ENCODE measurements at regions not wholly inside any gene's neighbourhood (a gene's known extent, or its start where the extent isn't known, plus 50 kb on each side); places are given as distances from the start of the nearest gene placed in this dataset.

DNA sequence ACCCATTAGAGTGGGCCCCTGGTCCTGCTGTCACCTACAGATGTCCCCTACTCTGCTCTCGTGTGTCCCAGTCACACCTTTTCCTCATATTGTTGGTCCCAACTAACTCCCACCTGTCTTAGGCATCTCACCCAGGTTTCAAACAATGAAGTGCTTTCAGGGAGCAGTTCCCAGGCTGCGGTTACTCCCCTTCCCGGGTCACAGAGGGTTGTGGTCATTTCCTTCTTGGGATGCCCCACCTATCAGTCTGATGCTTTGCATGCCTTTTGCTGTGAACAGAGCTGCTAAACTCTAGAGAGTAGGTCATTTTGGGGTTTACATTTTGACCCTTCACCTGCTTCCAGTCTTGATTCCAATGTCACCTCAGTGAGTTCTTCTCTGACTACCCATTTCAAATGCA is 181.6 kb downstream of the CDC5L start:
- no peaks in the 10 kb centered on the region for H3K4me1 Mint-ChIP-seq

DNA sequence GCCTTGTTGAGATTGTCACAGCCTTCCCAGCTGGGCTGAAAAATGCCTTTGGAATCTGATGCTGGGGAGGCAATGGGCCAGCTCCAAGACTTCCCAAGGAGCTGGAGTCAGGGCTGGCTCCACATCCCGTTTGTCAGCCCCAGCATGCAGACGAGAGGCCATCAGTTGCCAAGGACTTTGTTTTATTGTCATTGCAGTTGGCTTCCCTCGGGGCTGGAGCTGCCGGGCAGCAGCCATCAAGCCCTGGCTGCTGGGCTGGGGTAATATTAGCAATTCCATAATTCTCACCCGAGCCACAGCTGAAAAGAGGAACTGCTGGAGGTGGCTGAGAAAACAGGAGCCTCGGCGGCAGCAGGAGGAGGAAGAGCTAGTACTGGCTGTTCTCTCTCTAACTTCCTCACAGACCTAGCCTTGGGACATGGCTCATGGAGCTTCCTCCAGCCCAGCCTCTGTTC is 182.5 kb downstream of the CDC5L start:
- Mint-ChIP-seq H3K4me3 (no peak overlapping the region), H3K27me3 (peaks cover 24% of the 10 kb centered on the region), H3K9me3 (no peaks in the 10 kb centered on the region), H3K4me1 (no peaks in the 10 kb centered on the region), H3K36me3 (ENCODE audit: insufficient read depth) (peaks cover 2% of the 10 kb centered on the region), H3K27ac (ENCODE audit: low read depth) (no peak overlapping the region)
- DNase-seq (ENCODE audit: low spot score in 2 of 2) (no peak), ATAC-seq (replicated peaks; ENCODE audit: extremely low read depth, poor library complexity, severe bottlenecking) (no peak)

More for the DNA sequence above, 181.6 kb downstream of the CDC5L start:
- H3K9me3 Mint-ChIP-seq, result no peaks in the 10 kb centered on the region
- no peak overlapping the region for H3K27ac Mint-ChIP-seq (ENCODE audit: low read depth)
- no peak overlapping the region for H3K4me3 Mint-ChIP-seq
- H3K36me3 Mint-ChIP-seq (ENCODE audit: insufficient read depth), result peaks cover 2% of the 10 kb centered on the region
- no peak for ATAC-seq (replicated peaks; ENCODE audit: extremely low read depth, poor library complexity, severe bottlenecking)
- peaks cover 24% of the 10 kb centered on the region for H3K27me3 Mint-ChIP-seq
- DNase-seq (ENCODE audit: low spot score in 2 of 2), result no peak

GRCh38 chr6:44571510-44571909 is 184.0 kb downstream of the CDC5L start:
- H3K9me3 Mint-ChIP-seq, result no peaks in the 10 kb centered on the region
- no peak overlapping the region for H3K27ac Mint-ChIP-seq (ENCODE audit: low read depth)
- peaks cover 2% of the 10 kb centered on the region for H3K36me3 Mint-ChIP-seq (ENCODE audit: insufficient read depth)
- H3K4me3 Mint-ChIP-seq, result no peak overlapping the region
- ATAC-seq (replicated peaks; ENCODE audit: extremely low read depth, poor library complexity, severe bottlenecking) (no peak), DNase-seq (ENCODE audit: low spot score in 2 of 2) (no peak)
- H3K27me3 Mint-ChIP-seq, result peaks cover 24% of the 10 kb centered on the region
- H3K4me1 Mint-ChIP-seq, result no peaks in the 10 kb centered on the region

- Mint-ChIP-seq H3K4me3 (no peak overlapping the region), H3K27me3 (peaks cover 26% of the 10 kb centered on the region), H3K36me3 (ENCODE audit: insufficient read depth) (peaks cover 2% of the 10 kb centered on the region), H3K27ac (ENCODE audit: low read depth) (no peak overlapping the region), H3K9me3 (no peaks in the 10 kb centered on the region), H3K4me1 (no peaks in the 10 kb centered on the region)
- ATAC-seq (replicated peaks; ENCODE audit: extremely low read depth, poor library complexity, severe bottlenecking) (no peak), DNase-seq (ENCODE audit: low spot score in 2 of 2) (no peak)
These were observed 184.8 kb downstream of the CDC5L start for GRCh38 chr6:44572346-44572745.

- Mint-ChIP-seq H3K9me3 (no peaks in the 10 kb centered on the region), H3K4me1 (no peaks in the 10 kb centered on the region), H3K36me3 (ENCODE audit: insufficient read depth) (no peaks in the 10 kb centered on the region), H3K4me3 (no peak overlapping the region), H3K27ac (ENCODE audit: low read depth) (no peak overlapping the region), H3K27me3 (peaks cover 33% of the 10 kb centered on the region)
- ATAC-seq (replicated peaks; ENCODE audit: extremely low read depth, poor library complexity, severe bottlenecking) (no peak), DNase-seq (ENCODE audit: low spot score in 2 of 2) (no peak)
These were observed 188.1 kb downstream of the CDC5L start for GRCh38 chr6:44575644-44576043.

DNA sequence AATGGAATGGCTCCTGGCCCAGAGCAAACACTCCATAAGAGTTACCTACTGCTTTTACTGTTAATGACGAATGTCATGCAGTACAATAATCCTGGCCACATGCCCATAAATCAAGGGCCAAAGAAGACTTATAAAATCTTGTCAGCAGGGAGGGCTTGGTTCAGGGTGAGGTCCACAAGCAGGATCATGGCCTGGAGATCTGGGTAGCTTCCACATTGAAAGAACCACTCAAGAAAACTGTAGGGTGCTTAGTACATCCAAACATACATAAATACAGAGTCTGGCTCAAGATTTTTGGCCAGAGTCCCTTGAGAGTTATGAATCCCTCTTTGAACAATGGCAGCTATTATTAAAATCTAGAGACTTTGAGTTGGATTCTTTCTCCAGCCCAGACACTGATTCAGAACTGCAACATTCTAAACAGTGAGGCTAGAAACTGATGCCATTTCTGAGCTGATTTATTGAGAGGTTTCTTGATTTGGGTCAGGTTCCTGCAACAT is 188.7 kb downstream of the CDC5L start:
- H3K4me1 Mint-ChIP-seq, result no peaks in the 10 kb centered on the region
- H3K27me3 Mint-ChIP-seq, result peaks cover 28% of the 10 kb centered on the region
- ATAC-seq (replicated peaks; ENCODE audit: extremely low read depth, poor library complexity, severe bottlenecking) (no peak), DNase-seq (ENCODE audit: low spot score in 2 of 2) (no peak)
- H3K4me3 Mint-ChIP-seq, result no peak overlapping the region
- H3K27ac Mint-ChIP-seq (ENCODE audit: low read depth), result no peak overlapping the region
- H3K36me3 Mint-ChIP-seq (ENCODE audit: insufficient read depth), result no peaks in the 10 kb centered on the region
- no peaks in the 10 kb centered on the region for H3K9me3 Mint-ChIP-seq

- Mint-ChIP-seq H3K4me3 (no peak overlapping the region), H3K27ac (ENCODE audit: low read depth) (no peak overlapping the region), H3K36me3 (ENCODE audit: insufficient read depth) (no peaks in the 10 kb centered on the region), H3K9me3 (peaks cover 6% of the 10 kb centered on the region), H3K27me3 (peaks cover 11% of the 10 kb centered on the region), H3K4me1 (no peaks in the 10 kb centered on the region)
- no peak for ATAC-seq (replicated peaks; ENCODE audit: extremely low read depth, poor library complexity, severe bottlenecking)
- no peak for DNase-seq (ENCODE audit: low spot score in 2 of 2)
These were observed 193.4 kb downstream of the CDC5L start for GRCh38 chr6:44580901-44581300.

GRCh38 chr6:44582930-44583329 is 195.4 kb downstream of the CDC5L start:
- no peak overlapping the region for H3K4me3 Mint-ChIP-seq
- no peaks in the 10 kb centered on the region for H3K4me1 Mint-ChIP-seq
- H3K27me3 Mint-ChIP-seq, result peaks cover 19% of the 10 kb centered on the region
- ATAC-seq (replicated peaks; ENCODE audit: extremely low read depth, poor library complexity, severe bottlenecking) (no peak), DNase-seq (ENCODE audit: low spot score in 2 of 2) (no peak)
- H3K9me3 Mint-ChIP-seq, result peaks cover 6% of the 10 kb centered on the region
- no peak overlapping the region for H3K27ac Mint-ChIP-seq (ENCODE audit: low read depth)
- H3K36me3 Mint-ChIP-seq (ENCODE audit: insufficient read depth), result no peaks in the 10 kb centered on the region

DNA sequence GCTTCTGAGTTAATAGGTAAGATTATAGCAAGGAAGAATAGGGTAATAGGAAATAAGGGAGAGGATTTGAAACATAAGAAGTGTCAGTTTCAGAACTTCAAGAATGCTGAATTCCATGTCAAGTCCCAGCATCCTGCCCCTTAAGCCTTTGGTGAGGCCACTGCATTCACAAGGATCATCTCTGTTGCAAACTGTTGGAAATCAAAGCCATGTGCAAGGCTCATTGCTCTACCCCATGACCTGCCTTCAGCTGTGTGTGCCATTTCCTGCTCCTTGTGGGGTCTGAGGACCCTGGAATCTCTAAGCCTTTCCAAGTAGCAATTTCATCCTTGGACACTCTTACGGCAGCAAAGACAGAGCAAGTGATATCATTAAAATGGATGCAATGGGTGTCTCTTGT is 203.0 kb downstream of the CDC5L start:
- DNase-seq (ENCODE audit: low spot score in 2 of 2) (no peak), ATAC-seq (replicated peaks; ENCODE audit: extremely low read depth, poor library complexity, severe bottlenecking) (no peak)
- Mint-ChIP-seq H3K27ac (ENCODE audit: low read depth) (no peak overlapping the region), H3K27me3 (peaks cover 57% of the 10 kb centered on the region), H3K9me3 (no peaks in the 10 kb centered on the region), H3K36me3 (ENCODE audit: insufficient read depth) (no peaks in the 10 kb centered on the region), H3K4me1 (peaks cover 5% of the 10 kb centered on the region), H3K4me3 (no peak overlapping the region)

GRCh38 chr6:44593539-44593944 is 206.0 kb downstream of the CDC5L start:
- Mint-ChIP-seq H3K27ac (ENCODE audit: low read depth) (no peak overlapping the region), H3K4me3 (no peak overlapping the region), H3K36me3 (ENCODE audit: insufficient read depth) (peaks cover 2% of the 10 kb centered on the region), H3K27me3 (peaks cover 36% of the 10 kb centered on the region), H3K4me1 (peaks cover 5% of the 10 kb centered on the region), H3K9me3 (no peaks in the 10 kb centered on the region)
- ATAC-seq (replicated peaks; ENCODE audit: extremely low read depth, poor library complexity, severe bottlenecking) (no peak), DNase-seq (ENCODE audit: low spot score in 2 of 2) (peak in 1 of 2 donors; percentile 27)

DNA sequence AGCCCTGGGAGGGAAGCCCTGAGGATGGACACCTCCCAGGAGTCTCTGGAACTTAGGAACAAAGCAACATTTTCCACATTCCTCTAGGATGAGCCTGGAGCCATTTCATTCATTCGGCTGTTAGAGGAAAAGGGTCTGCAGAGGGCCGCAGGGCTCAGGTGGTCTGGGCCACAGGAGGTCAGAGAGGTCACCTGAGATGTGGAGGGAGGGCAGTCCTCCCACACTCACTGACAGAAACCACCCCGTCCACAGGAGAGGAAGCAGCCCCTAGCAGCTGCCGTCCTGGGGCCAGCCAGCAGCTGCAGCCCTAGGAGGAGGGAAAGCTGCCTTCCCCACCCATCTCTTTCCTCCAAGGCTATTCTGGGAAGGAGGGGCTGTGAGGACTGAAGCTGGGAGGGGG is 207.0 kb downstream of the CDC5L start:
- Mint-ChIP-seq H3K36me3 (ENCODE audit: insufficient read depth) (peaks cover 2% of the 10 kb centered on the region), H3K9me3 (no peaks in the 10 kb centered on the region), H3K4me3 (no peak overlapping the region), H3K27me3 (peaks cover 27% of the 10 kb centered on the region), H3K4me1 (peaks cover 5% of the 10 kb centered on the region), H3K27ac (ENCODE audit: low read depth) (no peak overlapping the region)
- no peak for ATAC-seq (replicated peaks; ENCODE audit: extremely low read depth, poor library complexity, severe bottlenecking)
- DNase-seq (ENCODE audit: low spot score in 2 of 2), result no peak

DNA sequence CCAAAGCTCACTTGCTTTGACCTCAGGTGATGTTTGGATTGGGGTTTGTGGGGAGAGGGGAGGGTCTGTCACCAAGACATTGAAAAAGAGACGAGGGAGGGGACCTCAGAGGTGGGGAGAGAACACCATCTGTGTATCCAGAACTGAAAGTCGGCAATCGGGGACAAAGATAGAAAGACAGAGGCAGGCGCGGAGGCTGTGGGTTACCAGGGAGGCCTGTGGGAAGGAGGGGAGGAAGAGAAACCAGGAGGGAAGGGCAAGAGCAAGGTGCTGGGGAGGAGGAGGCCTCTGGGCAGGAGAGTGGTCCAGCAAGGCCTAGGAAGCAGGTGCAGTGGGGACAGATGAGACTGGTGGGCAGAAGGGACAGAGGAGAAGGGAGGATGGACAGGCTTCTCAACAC is 211.2 kb downstream of the CDC5L start:
- no peak overlapping the region for H3K27ac Mint-ChIP-seq (ENCODE audit: low read depth)
- H3K36me3 Mint-ChIP-seq (ENCODE audit: insufficient read depth), result peaks cover 4% of the 10 kb centered on the region
- H3K27me3 Mint-ChIP-seq, result peaks cover 9% of the 10 kb centered on the region
- ATAC-seq (replicated peaks; ENCODE audit: extremely low read depth, poor library complexity, severe bottlenecking) (no peak), DNase-seq (ENCODE audit: low spot score in 2 of 2) (no peak)
- H3K4me3 Mint-ChIP-seq, result no peak overlapping the region
- no peaks in the 10 kb centered on the region for H3K9me3 Mint-ChIP-seq
- peaks cover 9% of the 10 kb centered on the region for H3K4me1 Mint-ChIP-seq

- H3K4me1 Mint-ChIP-seq, result peaks cover 7% of the 10 kb centered on the region
- H3K4me3 Mint-ChIP-seq, result no peak overlapping the region
- H3K27ac Mint-ChIP-seq (ENCODE audit: low read depth), result no peak overlapping the region
- no peak for ATAC-seq (replicated peaks; ENCODE audit: extremely low read depth, poor library complexity, severe bottlenecking)
- H3K9me3 Mint-ChIP-seq, result no peaks in the 10 kb centered on the region
- no peak for DNase-seq (ENCODE audit: low spot score in 2 of 2)
- H3K36me3 Mint-ChIP-seq (ENCODE audit: insufficient read depth), result peaks cover 4% of the 10 kb centered on the region
- no peaks in the 10 kb centered on the region for H3K27me3 Mint-ChIP-seq
These were observed 212.2 kb downstream of the CDC5L start for GRCh38 chr6:44599672-44600071.
